Thyroid gland (tissue), 4 donors: ENCODE measurements at regions not wholly inside any gene's neighbourhood (a gene's known extent, or its start where the extent isn't known, plus 50 kb on each side); places are given as distances from the start of the nearest gene placed in this dataset.
"Not testable (repeated sequence)": the region's sequence is repeated elsewhere in the genome, so short reads cannot be mapped to it uniquely, and the experiment has no call there.

ENCODE experiments used
- DNase-seq, 2 donors: peaks; one replicate each; pipeline ENCODE4 v3.0.0-alpha.2; 2019
- H3K27ac ChIP-seq, 3 donors: fragments of 200-600 bp; sonication (generic); 1 replicate in 2 of 3; 2 replicates in 1 of 3; pipeline ENCODE4 v1.5.1; 2016 to 2019; ENCODE audit warnings: mild to moderate bottlenecking in 1 of 3, moderate library complexity in 1 of 3
- H3K27me3 ChIP-seq: fragments of 200-600 bp; sonication (generic); one replicate; pipeline ENCODE4 v1.5.1; 2019
- H3K36me3 ChIP-seq, 2 donors: fragments of 200-600 bp; sonication (generic); one replicate each; pipeline ENCODE4 v1.5.1; 2016 to 2019
- H3K4me1 ChIP-seq, 2 donors: fragments of 200-600 bp; sonication (generic); one replicate each; pipeline ENCODE4 v1.5.1; 2017 to 2019
- H3K4me3 ChIP-seq, 3 donors: fragments of 200-600 bp; sonication (generic); replicated peaks in 1 of 3; 1 replicate in 2 of 3; 2 replicates in 1 of 3; pipeline ENCODE4 v1.5.1; 2016; ENCODE audit warnings: mild to moderate bottlenecking in 1 of 3
- H3K9me3 ChIP-seq: fragments of 200-600 bp; sonication (generic); one replicate; pipeline ENCODE4 v1.5.1; 2017
- CTCF ChIP-seq, 6 experiments: fragments of 200-600 bp in 3 of 6; fragments of 450-650 bp in 3 of 6; sonication (generic) in 3 of 6; IDR thresholded peaks; one replicate each; pipeline ENCODE4 v1.5.1; 2016 to 2019; ENCODE audit warnings: antibody characterized with exemption in 6 of 6, mild to moderate bottlenecking in 2 of 6, inconsistent platforms in 1 of 6, moderate library complexity in 1 of 6
- POLR2A ChIP-seq, 2 donors: fragments of 450-650 bp; IDR thresholded peaks; one replicate each; pipeline ENCODE4 v1.6.1; 2017; ENCODE audit warnings: antibody characterized with exemption in 2 of 2, mild to moderate bottlenecking in 2 of 2, moderate library complexity in 1 of 2
- WGBS, 2 donors: methylation state at CpG; one replicate each; pipeline ENCODE4 v1.1.5; 2017; 5-methylcytosine and 5-hydroxymethylcytosine counted together
- intact Hi-C: fragments of 100-400 bp; cut with DNase I; formaldehyde crosslinking; loops from one replicate; pipeline ENCODE4 v1.15.1; 2023

GRCh38 chr4:126520731-126521130 lies 1112.0 kb upstream of the INTU start:
- WGBS, 2 donors, result 73 to 80% methylated on average over 1 of the region's 1 CpG
- TF ChIP-seq POLR2A (IDR thresholded peaks at IDR 0.05), result no peak
- no peak for TF ChIP-seq CTCF (IDR thresholded peaks at IDR 0.05)
- intact Hi-C loops, result no loop called here

GRCh38 chr4:126525400-126525799 lies 1107.4 kb upstream of the INTU start:
- intact Hi-C loops, H3K4me1 ChIP-seq, H3K27ac ChIP-seq, DNase-seq, H3K9me3 ChIP-seq, H3K27me3 ChIP-seq, H3K4me3 ChIP-seq, H3K36me3 ChIP-seq: not testable (repeated sequence)
- 91 to 92% methylated on average over 2 of the region's 2 CpGs for WGBS, 2 donors

More at GRCh38 chr4:126520731-126521130, 1112.0 kb upstream of the INTU start:
- DNase-seq, result no peak
- Histone ChIP-seq H3K27ac (no peak overlapping the region), H3K4me1 (no peaks in the 10 kb centered on the region), H3K27me3 (no peaks in the 10 kb centered on the region), H3K36me3 (no peaks in the 10 kb centered on the region), H3K4me3 (no peak overlapping the region), H3K9me3 (no peaks in the 10 kb centered on the region)

- Histone ChIP-seq H3K36me3 (no peaks in the 10 kb centered on the region), H3K9me3 (no peaks in the 10 kb centered on the region), H3K27me3 (no peaks in the 10 kb centered on the region), H3K4me3 (no peak overlapping the region), H3K27ac (no peak overlapping the region), H3K4me1 (no peaks in the 10 kb centered on the region)
- TF ChIP-seq CTCF (IDR thresholded peaks at IDR 0.05), result no peak
- TF ChIP-seq POLR2A (IDR thresholded peaks at IDR 0.05), result no peak
- intact Hi-C loops, result no loop called here
- DNase-seq, result no peak
- 81 to 88% methylated on average over 2 of the region's 2 CpGs for WGBS, 2 donors
Observed at GRCh38 chr4:126526335-126526734, 1106.4 kb upstream of the INTU start.

- Histone ChIP-seq H3K27me3 (no peaks in the 10 kb centered on the region), H3K4me1 (no peaks in the 10 kb centered on the region), H3K36me3 (no peaks in the 10 kb centered on the region), H3K4me3 (no peak overlapping the region), H3K9me3 (no peaks in the 10 kb centered on the region), H3K27ac (no peak overlapping the region)
- no peak for TF ChIP-seq POLR2A (IDR thresholded peaks at IDR 0.05)
- no peak for TF ChIP-seq CTCF (IDR thresholded peaks at IDR 0.05)
- 83 to 87% methylated on average over 2 of the region's 2 CpGs for WGBS, 2 donors
- DNase-seq, result no peak
- intact Hi-C loops, result no loop called here
Observed at GRCh38 chr4:126529997-126530396, 1102.8 kb upstream of the INTU start.

- H3K4me3 ChIP-seq, result no peak overlapping the region
- no peak overlapping the region for H3K27ac ChIP-seq
- no peaks in the 10 kb centered on the region for H3K4me1 ChIP-seq
- H3K9me3 ChIP-seq, result no peaks in the 10 kb centered on the region
- intact Hi-C loops, result no loop called here
- no peak for TF ChIP-seq CTCF (IDR thresholded peaks at IDR 0.05)
- TF ChIP-seq POLR2A (IDR thresholded peaks at IDR 0.05), result no peak
- DNase-seq, result no peak
- no peaks in the 10 kb centered on the region for H3K27me3 ChIP-seq
- no peaks in the 10 kb centered on the region for H3K36me3 ChIP-seq
Observed at GRCh38 chr4:126530996-126531585, 1101.7 kb upstream of the INTU start.

- Histone ChIP-seq H3K9me3 (no peaks in the 10 kb centered on the region), H3K27me3 (no peaks in the 10 kb centered on the region), H3K27ac (no peak overlapping the region), H3K36me3 (no peaks in the 10 kb centered on the region), H3K4me3 (no peak overlapping the region), H3K4me1 (no peaks in the 10 kb centered on the region)
- DNase-seq, result no peak
- 94 to 95% methylated on average over 1 of the region's 1 CpG for WGBS, 2 donors
- intact Hi-C loops, result no loop called here
- no peak for TF ChIP-seq POLR2A (IDR thresholded peaks at IDR 0.05)
- TF ChIP-seq CTCF (IDR thresholded peaks at IDR 0.05), result no peak
Observed at GRCh38 chr4:126532527-126532926, 1100.2 kb upstream of the INTU start.
